Muscle of leg (tissue), 3 donors: ENCODE measurements at regions not wholly inside any gene's neighbourhood (a gene's known extent, or its start where the extent isn't known, plus 50 kb on each side); places are given as distances from the start of the nearest gene placed in this dataset.

ENCODE experiments used
- DNase-seq: peaks from one replicate; pipeline ENCODE4 v3.0.0; 2013
- H3K27ac ChIP-seq: one replicate; pipeline ENCODE4 v1.5.1; 2013; ENCODE audit warnings: mild to moderate bottlenecking, low read length, control low read depth
- H3K27me3 ChIP-seq: one replicate; pipeline ENCODE4 v1.6.1; 2013; ENCODE audit warnings: low read length; ENCODE audit not compliant: control insufficient read depth, insufficient read depth
- H3K36me3 ChIP-seq: one replicate; pipeline ENCODE4 v1.6.1; 2013; ENCODE audit warnings: low read length; ENCODE audit not compliant: control insufficient read depth, insufficient read depth
- H3K4me1 ChIP-seq: one replicate; pipeline ENCODE4 v1.6.1; 2013; ENCODE audit warnings: low read length; ENCODE audit not compliant: control insufficient read depth, insufficient read depth
- H3K4me3 ChIP-seq: one replicate; pipeline ENCODE4 v1.5.1; 2013; ENCODE audit warnings: low read length, control low read depth
- H3K9me3 ChIP-seq: replicated peaks from 2 replicates; pipeline ENCODE4 v1.6.1; 2013; ENCODE audit warnings: low read depth, low read length; ENCODE audit not compliant: control insufficient read depth
- WGBS: methylation state at CpG from one replicate; pipeline ENCODE4 v1.1.5; 2013; ENCODE audit warnings: missing lambda C conversion rate; ENCODE audit not compliant: insufficient coverage; 5-methylcytosine and 5-hydroxymethylcytosine counted together

DNA sequence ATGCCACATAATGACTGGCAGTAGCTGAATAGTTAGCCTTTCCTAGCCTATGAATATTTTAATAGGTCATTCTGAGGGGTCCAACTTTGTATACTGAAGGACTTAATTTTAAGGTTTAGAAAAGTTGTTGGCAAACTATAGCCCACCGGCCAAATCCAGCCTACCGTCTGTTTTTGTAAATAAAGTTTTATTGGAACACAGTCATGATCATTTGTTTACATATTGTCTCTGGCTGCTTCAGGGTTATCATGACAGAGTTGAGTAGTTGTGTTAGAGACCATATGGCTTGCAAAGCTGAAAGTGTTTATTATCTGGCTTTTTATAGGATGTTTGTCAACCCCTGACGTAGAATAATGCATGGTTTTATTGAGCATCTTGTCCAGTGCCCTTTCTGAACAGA, 73.4 kb downstream of the NTMT2 start:
- WGBS = no CpG with 5 or more reads among the region's 3 CpGs
- H3K27ac ChIP-seq = no peak overlapping the region
- DNase-seq = no peak
- H3K4me1 ChIP-seq = peaks cover 6% of the 10 kb centered on the region
- no peaks in the 10 kb centered on the region for H3K36me3 ChIP-seq
- H3K4me3 ChIP-seq = no peak overlapping the region
- H3K9me3 ChIP-seq = no peaks in the 10 kb centered on the region
- no peaks in the 10 kb centered on the region for H3K27me3 ChIP-seq

DNA sequence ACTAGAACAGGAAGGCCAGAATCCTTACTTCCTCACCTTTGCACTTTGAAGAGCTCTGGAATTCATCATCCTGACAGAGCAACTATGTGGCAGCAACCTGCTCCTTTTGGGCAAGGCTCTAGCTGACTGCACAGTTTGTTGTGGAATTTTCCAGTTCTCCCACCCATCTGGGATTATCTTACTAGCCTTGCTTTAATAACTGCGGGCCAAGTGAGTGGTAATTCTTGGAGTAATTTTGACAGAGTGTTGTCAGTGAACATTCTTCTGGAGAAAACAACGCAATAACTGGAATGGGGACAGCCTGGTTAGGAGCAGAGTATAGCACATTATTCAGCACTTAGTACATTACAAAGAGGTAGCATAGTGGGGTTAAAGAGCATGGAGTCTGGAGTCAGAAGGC, 75.3 kb downstream of the NTMT2 start:
- Histone ChIP-seq H3K36me3 (no peaks in the 10 kb centered on the region), H3K4me3 (no peak overlapping the region), H3K27ac (no peak overlapping the region), H3K9me3 (no peaks in the 10 kb centered on the region), H3K27me3 (no peaks in the 10 kb centered on the region), H3K4me1 (peaks cover 6% of the 10 kb centered on the region)
- 60% methylated on average over 1 of the region's 2 CpGs for WGBS
- peak; percentile 87 for DNase-seq

GRCh38 chr1:170221495-170221894, 75.7 kb downstream of the NTMT2 start:
- Histone ChIP-seq H3K9me3 (no peaks in the 10 kb centered on the region), H3K27me3 (no peaks in the 10 kb centered on the region), H3K4me1 (peaks cover 6% of the 10 kb centered on the region), H3K27ac (no peak overlapping the region), H3K4me3 (no peak overlapping the region), H3K36me3 (no peaks in the 10 kb centered on the region)
- no CpG with 5 or more reads among the region's 2 CpGs for WGBS
- DNase-seq = no peak

GRCh38 chr1:170224469-170224868, 78.7 kb downstream of the NTMT2 start:
- WGBS = 0% methylated on average over 1 of the region's 3 CpGs
- no peak overlapping the region for H3K4me3 ChIP-seq
- no peak for DNase-seq
- no peaks in the 10 kb centered on the region for H3K27me3 ChIP-seq
- H3K4me1 ChIP-seq = no peaks in the 10 kb centered on the region
- no peak overlapping the region for H3K27ac ChIP-seq
- no peaks in the 10 kb centered on the region for H3K36me3 ChIP-seq
- no peaks in the 10 kb centered on the region for H3K9me3 ChIP-seq

- Histone ChIP-seq H3K36me3 (no peaks in the 10 kb centered on the region), H3K27ac (no peak overlapping the region), H3K4me1 (no peaks in the 10 kb centered on the region), H3K4me3 (no peak overlapping the region), H3K27me3 (no peaks in the 10 kb centered on the region), H3K9me3 (no peaks in the 10 kb centered on the region)
- DNase-seq = peak; percentile 53
- no CpG with 5 or more reads among the region's 2 CpGs for WGBS
Measured at GRCh38 chr1:170225781-170226530, 80.2 kb downstream of the NTMT2 start.

- no CpG with 5 or more reads among the region's 1 CpG for WGBS
- no peaks in the 10 kb centered on the region for H3K36me3 ChIP-seq
- H3K9me3 ChIP-seq = no peaks in the 10 kb centered on the region
- no peak overlapping the region for H3K4me3 ChIP-seq
- H3K4me1 ChIP-seq = no peaks in the 10 kb centered on the region
- no peaks in the 10 kb centered on the region for H3K27me3 ChIP-seq
- no peak overlapping the region for H3K27ac ChIP-seq
- DNase-seq = no peak
Measured at GRCh38 chr1:170226767-170227166, 81.0 kb downstream of the NTMT2 start.

GRCh38 chr1:170230323-170230722, 84.6 kb downstream of the NTMT2 start:
- DNase-seq = no peak
- Histone ChIP-seq H3K27ac (no peak overlapping the region), H3K27me3 (no peaks in the 10 kb centered on the region), H3K36me3 (no peaks in the 10 kb centered on the region), H3K4me3 (no peak overlapping the region), H3K4me1 (no peaks in the 10 kb centered on the region), H3K9me3 (no peaks in the 10 kb centered on the region)
- WGBS = no CpG with 5 or more reads among the region's 1 CpG

DNA sequence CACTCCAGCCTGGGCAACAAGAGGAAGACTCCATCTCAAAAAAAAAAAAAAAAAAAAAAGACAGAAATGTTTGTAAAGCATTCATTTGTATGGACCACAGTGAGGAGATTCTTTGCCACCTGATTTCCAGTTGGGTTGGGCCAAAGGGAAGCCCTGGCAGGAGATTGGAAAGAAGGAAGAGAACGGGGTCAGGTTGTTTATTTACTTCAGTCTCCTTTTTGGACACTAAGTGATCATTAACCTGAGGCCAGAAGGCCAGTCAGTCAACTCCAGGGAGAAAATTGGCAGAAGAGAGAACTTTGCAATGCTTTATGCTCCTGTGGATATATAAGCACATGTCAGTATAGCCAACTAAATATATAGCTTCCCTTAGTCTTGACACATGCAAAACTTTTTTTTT, 85.9 kb downstream of the NTMT2 start:
- Histone ChIP-seq H3K4me3 (no peak overlapping the region), H3K4me1 (no peaks in the 10 kb centered on the region), H3K27me3 (no peaks in the 10 kb centered on the region), H3K27ac (no peak overlapping the region), H3K36me3 (no peaks in the 10 kb centered on the region), H3K9me3 (no peaks in the 10 kb centered on the region)
- no peak for DNase-seq
- no CpG with 5 or more reads among the region's 1 CpG for WGBS

DNA sequence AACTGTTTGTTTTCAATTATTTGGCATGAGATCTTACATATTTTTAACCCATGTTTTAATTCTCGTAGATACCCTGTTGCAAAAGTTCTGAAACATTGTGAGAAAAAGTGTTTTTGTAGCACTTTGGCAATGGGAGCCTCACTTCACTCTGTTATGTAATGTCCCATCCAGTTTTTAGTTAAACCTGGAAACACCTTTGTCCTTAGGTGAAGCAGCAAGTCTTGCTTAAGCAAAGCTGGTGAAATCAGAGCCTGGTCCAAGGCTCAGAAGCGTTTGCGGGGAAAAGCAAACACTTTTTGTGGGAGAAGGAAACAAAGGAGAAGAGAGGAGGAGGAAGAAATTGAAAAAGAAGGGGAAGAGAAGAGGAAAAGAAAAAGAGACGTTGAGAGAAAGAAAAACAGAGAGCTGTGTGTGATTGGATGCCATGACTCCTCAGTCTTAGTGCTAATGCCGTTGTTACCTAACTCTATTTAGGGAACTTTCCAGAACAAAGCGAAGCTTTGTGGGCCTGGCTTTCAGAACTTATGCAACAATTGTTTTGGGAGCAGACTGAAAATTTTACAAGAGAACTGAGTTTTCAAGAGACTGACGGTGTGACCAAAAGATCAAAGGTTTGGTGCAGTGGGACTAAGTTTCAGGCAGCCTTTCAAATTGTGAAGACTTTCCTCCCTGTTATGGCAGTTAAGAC, 93.1 kb downstream of the NTMT2 start:
- H3K9me3 ChIP-seq = no peaks in the 10 kb centered on the region
- 81% methylated on average over 4 of the region's 7 CpGs for WGBS
- no peaks in the 10 kb centered on the region for H3K27me3 ChIP-seq
- H3K27ac ChIP-seq = no peak overlapping the region
- DNase-seq = no peak
- H3K4me1 ChIP-seq = no peaks in the 10 kb centered on the region
- no peaks in the 10 kb centered on the region for H3K36me3 ChIP-seq
- no peak overlapping the region for H3K4me3 ChIP-seq

- WGBS = 15% methylated on average over 1 of the region's 3 CpGs
- no peak overlapping the region for H3K27ac ChIP-seq
- no peaks in the 10 kb centered on the region for H3K4me1 ChIP-seq
- H3K4me3 ChIP-seq = no peak overlapping the region
- no peak for DNase-seq
- H3K36me3 ChIP-seq = no peaks in the 10 kb centered on the region
- H3K27me3 ChIP-seq = no peaks in the 10 kb centered on the region
- no peaks in the 10 kb centered on the region for H3K9me3 ChIP-seq
Measured at GRCh38 chr1:170239445-170239844, 93.7 kb downstream of the NTMT2 start.
